Keratinocyte (primary cell): ENCODE measurements at regions not wholly inside any gene's neighbourhood (a gene's known extent, or its start where the extent isn't known, plus 50 kb on each side); places are given as distances from the start of the nearest gene placed in this dataset.

Experiments
- DNase-seq: peaks from one replicate; pipeline ENCODE4 v3.0.0-alpha.2; 2011; ENCODE audit warnings: low read depth, missing footprints, low spot score
- FAIRE-seq: peaks from 2 replicates; lab custom pipeline; 2011; peaks lifted over from hg19 to GRCh38; lab: Jason Lieb, UNC
- H2AFZ ChIP-seq: 2 replicates; pipeline ENCODE4 v1.6.0; 2012; ENCODE audit warnings: low read length, control low read depth, inconsistent platforms; ENCODE audit not compliant: control insufficient read depth
- H3K27ac ChIP-seq: 2 replicates; pipeline ENCODE4 v1.5.1; 2011; ENCODE audit warnings: low read length; ENCODE audit not compliant: control insufficient read depth, insufficient read depth
- H3K27me3 ChIP-seq: 3 replicates; pipeline ENCODE4 v1.6.0; 2011; ENCODE audit warnings: low read length; ENCODE audit not compliant: control insufficient read depth, insufficient read depth; ENCODE audit errors: extremely low read depth
- H3K36me3 ChIP-seq, 2 experiments: 2 replicates in 1 of 2; 3 replicates in 1 of 2; pipeline ENCODE4 v1.5.1; 2011; ENCODE audit warnings: low read length in 2 of 2, mild to moderate bottlenecking in 1 of 2; ENCODE audit not compliant: control insufficient read depth in 2 of 2, insufficient read depth in 2 of 2; ENCODE audit errors: extremely low read depth in 1 of 2
- H3K4me1 ChIP-seq: 3 replicates; pipeline ENCODE4 v1.5.1; 2011; ENCODE audit warnings: low read length; ENCODE audit not compliant: control insufficient read depth, insufficient read depth; ENCODE audit errors: extremely low read depth
- H3K4me2 ChIP-seq: 3 replicates; pipeline ENCODE4 v1.6.0; 2011; ENCODE audit warnings: low read depth, low read length; ENCODE audit not compliant: control insufficient read depth, insufficient read depth; ENCODE audit errors: extremely low read depth
- H3K4me3 ChIP-seq, 3 experiments: fragments of 200-600 bp in 1 of 3; sonication (generic) in 1 of 3; 2 replicates in 2 of 3; 3 replicates in 1 of 3; pipeline ENCODE4 v1.5.1; 2011 to 2016; ENCODE audit warnings: low read length in 3 of 3, mild to moderate bottlenecking in 3 of 3, control low read depth in 2 of 3, inconsistent platforms in 1 of 3, low read depth in 1 of 3, mixed read lengths in 1 of 3, mixed run types in 1 of 3, moderate library complexity in 1 of 3; ENCODE audit not compliant: control insufficient read depth in 2 of 3, insufficient read depth in 2 of 3; ENCODE audit errors: extremely low read depth in 1 of 3
- H3K79me2 ChIP-seq: 2 replicates; pipeline ENCODE4 v1.6.0; 2012; ENCODE audit warnings: low read length; ENCODE audit not compliant: control insufficient read depth, insufficient read depth
- H3K9ac ChIP-seq: 3 replicates; pipeline ENCODE4 v1.6.0; 2011; ENCODE audit warnings: low read length; ENCODE audit not compliant: control insufficient read depth, insufficient read depth; ENCODE audit errors: extremely low read depth
- H3K9me1 ChIP-seq: 3 replicates; pipeline ENCODE4 v1.6.0; 2011; ENCODE audit warnings: low read length; ENCODE audit not compliant: control insufficient read depth, insufficient read depth; ENCODE audit errors: extremely low read depth
- H3K9me3 ChIP-seq: 2 replicates; pipeline ENCODE4 v1.5.1; 2012; ENCODE audit warnings: low read depth, low read length; ENCODE audit not compliant: control insufficient read depth
- H4K20me1 ChIP-seq: 3 replicates; pipeline ENCODE4 v1.6.0; 2011; ENCODE audit warnings: low read length; ENCODE audit not compliant: control insufficient read depth, insufficient read depth; ENCODE audit errors: extremely low read depth
- CTCF ChIP-seq, 3 experiments: IDR thresholded peaks in 1 of 3; conservative IDR thresholded peaks in 1 of 3; optimal IDR thresholded peaks in 1 of 3; 2 replicates in 2 of 3; 3 replicates in 1 of 3; pipeline versions ENCODE3 to v1.5.1; 2011; ENCODE audit warnings: low read length in 3 of 3, mild to moderate bottlenecking in 3 of 3, moderate library complexity in 2 of 3, control low read depth in 1 of 3, inconsistent platforms in 1 of 3; ENCODE audit not compliant: insufficient read depth in 2 of 3; ENCODE audit errors: extremely low read depth in 1 of 3
- EZH2 ChIP-seq: IDR thresholded peaks from one replicate; pipeline ENCODE4 v1.6.1; 2012; ENCODE audit warnings: inconsistent platforms, mild to moderate bottlenecking, low read length, moderate library complexity
- dilution Hi-C: fragments of 300-500 bp; cut with MboI; formaldehyde crosslinking; loops from one replicate; pipeline ENCODE4 v1.7.0; 2020; ENCODE audit warnings: low sequenced_read_pairs; ENCODE audit not compliant: extremely low pct_ligation_motif_present

GRCh38 chr12:53845932-53846331 lies 92.7 kb upstream of the HOXC13 start:
- dilution Hi-C loops: no loop called here
- Histone ChIP-seq H3K4me3 (no peak overlapping the region), H3K9ac (no peak overlapping the region), H2AFZ (no peak overlapping the region), H3K79me2 (no peaks in the 10 kb centered on the region), H3K4me2 (peak overlapping the region; percentile 78), H3K27ac (no peak overlapping the region), H3K36me3 (no peaks in the 10 kb centered on the region), H4K20me1 (no peaks in the 10 kb centered on the region), H3K27me3 (no peaks in the 10 kb centered on the region), H3K4me1 (peaks cover 40% of the 10 kb centered on the region), H3K9me1 (no peaks in the 10 kb centered on the region), H3K9me3 (no peaks in the 10 kb centered on the region)
- TF ChIP-seq CTCF (optimal IDR thresholded peaks at IDR 0.05 in 1 of 3, IDR thresholded peaks at IDR 0.05 in 1 of 3, conservative IDR thresholded peaks at IDR 0.05 in 1 of 3; ENCODE audit: extremely low read depth in 1 of 3, insufficient read depth in 2 of 3, low read length in 3 of 3) (no peak), EZH2 (no peak)
- no peak for DNase-seq
- peak; percentile 51 for FAIRE-seq

- Histone ChIP-seq H4K20me1 (no peaks in the 10 kb centered on the region), H3K36me3 (no peaks in the 10 kb centered on the region), H3K9ac (no peak overlapping the region), H3K79me2 (no peaks in the 10 kb centered on the region), H3K27me3 (no peaks in the 10 kb centered on the region), H2AFZ (no peak overlapping the region), H3K9me3 (no peaks in the 10 kb centered on the region), H3K27ac (no peak overlapping the region), H3K9me1 (no peaks in the 10 kb centered on the region), H3K4me1 (peaks cover 22% of the 10 kb centered on the region), H3K4me3 (no peak overlapping the region), H3K4me2 (no peak overlapping the region)
- FAIRE-seq (no peak), DNase-seq (no peak)
- dilution Hi-C loops: no loop called here
- TF ChIP-seq EZH2 (no peak), CTCF (optimal IDR thresholded peaks at IDR 0.05 in 1 of 3, IDR thresholded peaks at IDR 0.05 in 1 of 3, conservative IDR thresholded peaks at IDR 0.05 in 1 of 3; ENCODE audit: extremely low read depth in 1 of 3, insufficient read depth in 2 of 3, low read length in 3 of 3) (no peak)
Measured at GRCh38 chr12:53849113-53849512, 89.5 kb upstream of the HOXC13 start.
